HG03103 (cell line): ENCODE measurements at regions not wholly inside any gene's neighbourhood (a gene's known extent, or its start where the extent isn't known, plus 50 kb on each side); places are given as distances from the start of the nearest gene placed in this dataset.
"Not testable (repeated sequence)": the region's sequence is repeated elsewhere in the genome, so short reads cannot be mapped to it uniquely, and the experiment has no call there.

Experiments
- ATAC-seq: cut with Tn5 transposase; IDR thresholded peaks from one replicate; pipeline ENCODE4 v1.9.1; 2021; ENCODE audit warnings: low read depth; ENCODE audit not compliant: unreplicated experiment

DNA sequence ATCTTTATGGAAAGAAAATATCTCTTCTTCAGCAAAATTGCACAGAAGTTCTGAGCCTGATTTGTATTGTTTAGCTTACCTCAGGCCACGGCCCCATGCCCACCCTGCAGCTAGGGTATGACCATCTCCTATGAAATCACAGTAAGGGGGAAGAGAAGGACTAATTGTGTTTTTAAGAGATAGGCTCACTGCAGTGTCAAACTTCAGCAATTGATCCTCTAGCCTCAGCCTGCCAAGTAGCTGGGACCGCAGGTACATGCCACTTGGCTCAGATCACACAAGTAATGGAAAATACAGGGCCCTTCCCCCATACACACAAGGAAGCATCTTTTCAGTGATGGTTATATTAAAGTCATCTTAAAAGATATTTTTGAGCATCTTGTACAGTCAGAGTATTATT, 60.0 kb downstream of the DMAC1 start:
- no peak for ATAC-seq

GRCh38 chr9:7735311-7735710, 64.3 kb downstream of the DMAC1 start:
- no peak for ATAC-seq

- ATAC-seq: no peak
Observed at GRCh38 chr9:7730164-7730445, 69.5 kb downstream of the DMAC1 start.

DNA sequence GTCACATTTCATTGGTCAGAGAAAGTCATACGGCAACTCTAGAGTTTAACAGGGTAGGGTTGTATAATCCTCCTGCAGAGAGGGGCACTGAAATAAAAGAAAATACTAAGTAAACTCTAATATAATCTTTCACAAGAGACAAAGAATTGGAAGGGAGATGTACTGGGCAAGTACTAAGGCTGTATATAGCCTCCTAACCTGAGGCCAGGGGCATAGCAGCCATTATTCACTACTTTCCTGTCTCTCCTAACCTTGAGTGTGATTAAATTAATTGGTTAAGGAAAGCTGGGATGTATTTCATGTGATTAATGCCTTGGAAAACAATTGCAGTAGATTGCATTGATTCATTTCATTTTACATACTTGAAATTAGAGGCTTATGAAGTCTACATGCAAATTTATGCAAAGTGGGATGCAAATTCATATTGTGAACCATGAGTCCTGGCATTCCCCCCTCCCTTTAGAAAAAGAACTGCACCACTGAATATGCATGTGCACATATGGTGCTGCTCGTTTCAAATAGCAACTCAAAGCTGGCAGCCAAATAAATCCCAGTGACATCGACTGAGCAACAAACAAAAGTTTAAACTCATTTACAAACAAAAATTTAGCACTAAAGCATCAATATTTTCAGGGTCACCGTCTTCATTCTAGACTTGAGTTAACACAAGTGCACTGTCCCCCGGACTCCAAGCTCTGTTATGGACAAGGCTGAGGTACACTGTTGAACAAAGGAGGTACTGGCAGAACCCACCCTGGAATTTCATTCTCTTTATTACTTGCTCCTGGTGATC, 70.0 kb downstream of the DMAC1 start:
- no peak for ATAC-seq

GRCh38 chr9:7721291-7721690, 78.3 kb downstream of the DMAC1 start:
- ATAC-seq: no peak

DNA sequence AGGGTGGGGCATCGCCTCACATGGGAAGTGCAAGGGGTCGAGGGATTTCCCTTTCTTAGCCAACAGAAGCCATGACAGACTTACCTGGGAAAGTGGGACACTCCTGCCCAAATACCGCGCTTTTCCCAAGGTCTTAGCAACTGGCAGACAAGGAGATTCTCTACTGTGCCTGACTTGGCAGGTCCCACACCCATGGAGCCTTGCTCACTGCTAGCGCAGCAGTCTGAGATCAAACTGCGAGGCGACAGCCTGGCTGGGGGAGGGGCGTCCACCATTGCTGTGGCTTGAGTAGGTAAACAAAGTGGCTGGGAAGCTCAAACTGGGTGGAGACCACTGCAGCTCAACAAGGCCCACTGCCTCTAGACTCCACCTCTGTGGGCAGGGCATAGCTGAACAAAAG, 86.5 kb downstream of the DMAC1 start:
- ATAC-seq: not testable (repeated sequence)

DNA sequence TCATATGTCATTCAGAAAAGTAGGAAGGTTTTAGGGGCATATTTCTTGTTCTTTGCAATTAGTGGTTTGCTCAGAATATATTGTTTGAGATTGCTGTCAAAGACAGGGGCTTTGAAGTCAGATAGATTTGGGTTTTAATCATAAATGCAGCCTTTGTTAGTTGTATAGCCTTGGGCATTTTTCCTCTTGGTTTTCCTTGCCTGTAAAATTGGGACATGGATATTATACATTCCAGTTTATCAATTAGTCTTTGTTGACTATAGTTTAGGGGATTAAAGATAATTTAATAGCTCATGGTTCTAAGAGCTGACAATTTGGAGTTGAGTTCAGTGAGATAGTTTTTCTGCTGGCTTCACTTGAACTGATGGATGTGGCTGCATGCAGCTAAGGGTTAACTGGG, 88.9 kb downstream of the DMAC1 start:
- ATAC-seq: no peak

DNA sequence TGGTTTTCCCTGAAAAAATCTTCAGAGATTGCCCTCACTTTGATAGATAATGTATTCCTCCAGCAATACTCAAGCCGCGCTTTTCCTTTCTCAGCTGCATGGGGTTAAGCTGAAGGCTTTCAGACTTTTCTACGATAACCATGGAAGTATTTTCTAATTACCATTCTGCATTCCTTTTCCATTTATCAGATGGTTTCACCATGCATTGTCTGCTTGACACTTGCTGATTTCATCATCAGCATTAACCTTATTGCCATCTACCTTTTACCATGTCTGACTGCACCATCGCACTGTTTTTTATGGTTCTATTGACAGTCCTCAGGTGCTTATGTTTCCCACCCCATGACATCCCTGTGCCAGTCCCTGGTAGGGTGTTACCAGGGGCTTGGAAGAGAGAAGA, 91.6 kb downstream of the DMAC1 start:
- no peak for ATAC-seq

DNA sequence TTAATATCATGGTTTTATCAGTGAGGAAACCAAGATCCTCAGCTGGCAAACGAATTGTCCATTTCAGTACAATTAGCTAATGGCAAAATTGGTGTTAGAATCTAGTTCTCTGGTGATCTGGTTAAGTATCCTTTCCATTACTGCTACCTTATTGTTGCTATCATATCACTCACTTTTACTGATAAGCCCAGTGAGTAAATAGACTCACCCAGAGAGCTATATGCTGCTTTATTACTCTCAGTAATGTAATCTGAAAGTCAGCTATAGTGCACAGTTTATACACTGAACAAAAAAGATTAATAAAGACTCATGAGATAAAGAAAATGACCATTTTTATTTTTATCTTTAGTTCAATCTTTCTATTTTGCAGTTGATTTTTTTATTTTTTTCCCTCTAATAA, 95.0 kb downstream of the DMAC1 start:
- ATAC-seq: no peak

GRCh38 chr9:7691909-7692308, 107.7 kb downstream of the DMAC1 start:
- no peak for ATAC-seq

DNA sequence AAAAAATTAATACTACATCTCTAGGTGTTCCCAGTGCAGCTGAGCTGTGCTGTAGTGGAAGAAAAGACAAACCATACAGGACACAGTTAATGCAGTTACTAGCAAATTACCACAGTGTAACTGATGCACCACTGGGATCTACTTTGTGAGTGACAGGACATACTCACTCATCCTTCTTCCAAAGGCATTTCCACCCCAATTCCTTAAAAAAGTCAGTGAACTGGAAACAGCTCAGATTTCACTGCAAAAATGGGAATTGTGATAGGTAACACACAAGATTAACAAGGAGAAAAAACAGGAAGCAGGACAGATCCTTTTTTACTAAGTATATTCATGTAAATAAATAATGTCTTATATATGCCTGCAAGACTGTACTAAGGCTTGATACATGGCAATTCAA, 109.6 kb downstream of the DMAC1 start:
- no peak for ATAC-seq

DNA sequence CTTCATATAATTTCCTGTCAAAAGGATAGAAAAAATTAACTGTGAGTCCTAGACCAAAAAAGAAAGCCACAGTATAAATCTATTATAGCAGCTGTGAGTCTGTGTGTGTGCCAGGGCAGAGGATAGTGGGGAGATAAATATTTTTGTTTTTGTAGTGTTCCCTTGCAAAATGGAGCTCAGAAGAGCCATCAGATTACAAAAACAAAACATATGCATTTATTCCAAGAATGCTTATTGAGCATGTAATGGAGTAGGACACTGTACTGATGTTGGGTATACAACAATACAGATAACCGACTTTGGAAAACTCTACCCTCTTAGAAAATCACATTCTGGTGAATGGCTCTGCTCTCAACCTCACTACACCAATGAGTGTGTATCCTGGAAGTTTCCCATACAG, 111.0 kb downstream of the DMAC1 start:
- no peak for ATAC-seq

DNA sequence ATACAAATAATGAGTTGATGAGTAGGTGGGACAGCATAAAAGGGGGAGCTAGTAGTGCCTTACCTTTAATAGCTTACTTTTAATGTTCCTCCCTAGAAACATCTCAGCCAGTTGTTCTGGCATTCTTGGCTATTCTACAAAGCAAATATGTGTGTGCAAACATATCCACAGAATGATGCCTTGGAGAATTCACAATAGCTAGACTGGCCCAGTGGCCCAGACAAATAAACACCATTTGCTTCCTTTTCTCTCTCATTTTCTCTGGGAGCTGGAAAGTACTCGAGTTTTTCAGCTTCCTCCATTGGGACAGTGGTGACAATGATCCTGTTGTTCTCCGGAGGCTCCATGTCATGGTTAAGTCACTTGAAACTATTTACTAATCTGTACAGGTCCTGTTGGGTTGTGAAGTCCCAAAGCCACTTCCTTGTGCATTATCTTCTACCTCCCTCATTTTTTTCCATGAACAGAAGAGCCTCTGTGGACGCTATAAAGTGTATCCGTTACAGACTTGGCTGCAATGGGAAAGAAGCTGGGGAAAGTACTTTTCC, 122.9 kb downstream of the DMAC1 start:
- ATAC-seq: no peak

DNA sequence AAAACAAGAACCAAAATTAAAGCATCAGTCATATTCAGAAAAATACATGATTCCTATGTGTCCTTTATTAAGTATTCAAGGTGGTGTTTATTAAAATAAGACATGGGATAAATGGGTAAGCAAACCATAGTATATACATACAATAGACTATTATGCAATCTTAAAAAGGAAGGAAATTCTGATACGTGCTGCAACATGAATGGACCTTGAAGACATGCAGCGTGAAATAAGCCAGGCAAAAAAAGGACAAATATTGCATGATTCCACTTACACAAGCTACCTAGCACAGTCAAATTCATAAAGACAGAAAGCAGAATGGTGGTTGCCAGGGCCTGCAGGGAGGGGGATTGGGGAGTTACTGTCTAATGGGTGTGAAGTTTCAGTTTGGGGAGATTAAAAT, 127.7 kb downstream of the DMAC1 start:
- no peak for ATAC-seq

GRCh38 chr9:7668541-7668940, 131.0 kb downstream of the DMAC1 start:
- ATAC-seq: no peak

DNA sequence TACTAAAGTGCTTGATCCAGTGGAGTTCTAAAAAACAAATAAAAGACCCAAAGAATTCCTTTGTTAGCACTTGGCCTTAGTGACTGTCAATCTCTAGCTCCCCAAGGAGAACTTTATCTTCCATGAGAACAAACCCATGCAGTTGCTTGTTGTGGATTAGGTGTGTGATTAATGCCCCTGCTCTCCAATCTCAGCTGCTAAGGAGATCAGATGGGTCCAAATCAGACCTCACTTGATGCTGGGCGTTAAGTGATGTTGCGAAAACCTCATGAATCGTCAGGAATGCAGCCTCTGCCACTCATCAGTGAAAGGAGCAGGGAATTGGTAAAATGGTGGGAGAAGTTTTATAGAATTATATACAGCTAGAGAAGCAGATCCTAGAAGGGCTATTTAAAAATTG, 133.7 kb downstream of the DMAC1 start:
- no peak for ATAC-seq

- ATAC-seq: no peak
Observed at GRCh38 chr9:7659766-7660165, 139.8 kb downstream of the DMAC1 start.

DNA sequence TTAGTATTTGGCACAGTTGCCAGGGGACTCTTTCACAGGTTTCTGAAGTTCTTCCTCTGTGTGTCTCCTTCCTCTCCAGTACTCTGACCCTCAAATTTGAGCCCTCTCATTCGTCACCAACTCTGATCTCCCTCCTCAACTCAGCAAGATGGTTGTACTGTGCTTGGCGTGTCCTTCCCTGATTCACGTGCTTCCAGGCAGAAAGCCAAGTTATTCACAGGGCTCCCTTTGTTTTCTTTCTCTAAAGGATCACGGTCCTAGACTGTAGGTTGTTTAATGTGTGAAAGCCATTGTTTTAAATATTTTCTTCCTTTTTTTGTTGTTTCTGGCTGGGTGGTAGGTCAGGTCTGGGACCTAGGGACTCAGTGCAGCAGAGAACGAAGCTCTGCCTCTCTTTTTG, 142.9 kb downstream of the DMAC1 start:
- no peak for ATAC-seq

- ATAC-seq: no peak
Observed at GRCh38 chr9:7653262-7653661, 146.3 kb downstream of the DMAC1 start.

- no peak for ATAC-seq
Observed at GRCh38 chr9:7640231-7640630, 159.3 kb downstream of the DMAC1 start.

GRCh38 chr9:7639471-7639870, 160.1 kb downstream of the DMAC1 start:
- ATAC-seq: no peak

GRCh38 chr9:7636838-7637467, 162.6 kb downstream of the DMAC1 start:
- no peak for ATAC-seq
